CD8-positive, alpha-beta memory T cell (primary cell): ENCODE measurements at regions not wholly inside any gene's neighbourhood (a gene's known extent, or its start where the extent isn't known, plus 50 kb on each side); places are given as distances from the start of the nearest gene placed in this dataset.

Experiments
- CTCF ChIA-PET: fragments of 350-600 bp; sonication (Branson Sonifier 250); formaldehyde crosslinking; loops from one replicate; lab custom pipeline; 2021; ENCODE audit warnings: antibody characterized with exemption; lab: Charles Lee
- POLR2A ChIA-PET: fragments of 350-600 bp; sonication (Branson Sonifier 250); formaldehyde crosslinking; loops from one replicate; lab custom pipeline; 2021; ENCODE audit warnings: antibody characterized with exemption; lab: Charles Lee
- DNase-seq, 5 donors: peaks; one replicate each; pipeline versions ENCODE4 v3.0.0 to v3.0.0-alpha.2; 2020 to 2022; ENCODE audit warnings: mixed read lengths in 1 of 5
- H3K27ac ChIP-seq: one replicate; pipeline ENCODE4 v1.7.0; 2013; ENCODE audit warnings: low read depth, mild to moderate bottlenecking, low read length, moderate library complexity
- H3K27me3 ChIP-seq: 2 replicates; pipeline ENCODE4 v1.7.0; 2013; ENCODE audit warnings: low read length, mild to moderate bottlenecking; ENCODE audit not compliant: insufficient read depth, poor library complexity, severe bottlenecking
- H3K36me3 ChIP-seq: 2 replicates; pipeline ENCODE4 v1.7.0; 2013; ENCODE audit warnings: mild to moderate bottlenecking, low read length, moderate library complexity; ENCODE audit not compliant: insufficient read depth
- H3K4me1 ChIP-seq: 2 replicates; pipeline ENCODE4 v1.7.0; 2013; ENCODE audit warnings: mild to moderate bottlenecking, low read length, moderate library complexity; ENCODE audit not compliant: insufficient read depth
- H3K4me3 ChIP-seq: 2 replicates; pipeline ENCODE4 v1.7.0; 2013; ENCODE audit warnings: mild to moderate bottlenecking, low read length
- H3K9me3 ChIP-seq: 2 replicates; pipeline ENCODE4 v1.7.0; 2013; ENCODE audit warnings: mild to moderate bottlenecking, low read length
- H3K27ac Mint-ChIP-seq, 8 donors: one replicate each; pipeline ENCODE4 v1.8.0; 2020 to 2021; ENCODE audit warnings: mixed read lengths in 8 of 8, mild to moderate bottlenecking in 6 of 8, inconsistent platforms in 3 of 8, moderate library complexity in 3 of 8
- H3K27me3 Mint-ChIP-seq, 2 donors: one replicate each; pipeline ENCODE4 v1.8.0; 2020 to 2021; ENCODE audit warnings: mixed read lengths in 2 of 2, mild to moderate bottlenecking in 1 of 2, moderate library complexity in 1 of 2
- H3K36me3 Mint-ChIP-seq, 3 donors: one replicate each; pipeline ENCODE4 v1.8.0; 2020 to 2021; ENCODE audit warnings: mixed read lengths in 3 of 3, inconsistent platforms in 1 of 3, mild to moderate bottlenecking in 1 of 3
- H3K4me1 Mint-ChIP-seq, 3 donors: one replicate each; pipeline ENCODE4 v1.8.0; 2020 to 2021; ENCODE audit warnings: mixed read lengths in 3 of 3, inconsistent platforms in 1 of 3, mild to moderate bottlenecking in 1 of 3
- H3K4me3 Mint-ChIP-seq, 7 donors: one replicate each; pipeline ENCODE4 v1.8.0; 2020 to 2021; ENCODE audit warnings: mixed read lengths in 7 of 7, mild to moderate bottlenecking in 6 of 7, moderate library complexity in 4 of 7, inconsistent platforms in 2 of 7
- H3K9me3 Mint-ChIP-seq, 5 donors: one replicate each; pipeline ENCODE4 v1.8.0; 2020 to 2022; ENCODE audit warnings: mixed read lengths in 5 of 5, mild to moderate bottlenecking in 3 of 5, moderate library complexity in 2 of 5, inconsistent platforms in 1 of 5

GRCh38 chr13:75016225-75016624 lies 465.7 kb downstream of the TBC1D4 start:
- no peak overlapping the region for H3K27ac Mint-ChIP-seq
- Histone ChIP-seq H3K4me3 (no peak overlapping the region), H3K27me3 (no peaks in the 10 kb centered on the region), H3K27ac (no peak overlapping the region), H3K36me3 (no peaks in the 10 kb centered on the region), H3K9me3 (no peaks in the 10 kb centered on the region), H3K4me1 (no peaks in the 10 kb centered on the region)
- peaks cover 11 to 16% of the 10 kb centered on the region in 2 donors for H3K27me3 Mint-ChIP-seq
- no peaks in the 10 kb centered on the region for H3K4me1 Mint-ChIP-seq
- DNase-seq, result no peak
- ChIA-PET POLR2A (no interaction called here), CTCF (no interaction called here)
- H3K36me3 Mint-ChIP-seq, result no peaks in the 10 kb centered on the region
- peaks cover 0 to 2% (median 0%) of the 10 kb centered on the region in 5 donors for H3K9me3 Mint-ChIP-seq
- no peak overlapping the region for H3K4me3 Mint-ChIP-seq

- H3K27ac Mint-ChIP-seq, result no peak overlapping the region
- Histone ChIP-seq H3K4me3 (no peak overlapping the region), H3K27me3 (no peaks in the 10 kb centered on the region), H3K36me3 (no peaks in the 10 kb centered on the region), H3K27ac (no peak overlapping the region), H3K9me3 (no peaks in the 10 kb centered on the region), H3K4me1 (no peaks in the 10 kb centered on the region)
- ChIA-PET CTCF (no interaction called here), POLR2A (no interaction called here)
- H3K9me3 Mint-ChIP-seq, result peaks cover 0 to under 1% (median 0%) of the 10 kb centered on the region in 5 donors
- DNase-seq, result no peak
- no peaks in the 10 kb centered on the region for H3K4me1 Mint-ChIP-seq
- no peak overlapping the region for H3K4me3 Mint-ChIP-seq
- H3K27me3 Mint-ChIP-seq, result peaks cover 9 to 14% of the 10 kb centered on the region in 2 donors
- H3K36me3 Mint-ChIP-seq, result no peaks in the 10 kb centered on the region
Measured at GRCh38 chr13:75013818-75014217, 468.2 kb downstream of the TBC1D4 start.

GRCh38 chr13:75010941-75011340 lies 471.0 kb downstream of the TBC1D4 start:
- Histone ChIP-seq H3K4me1 (no peaks in the 10 kb centered on the region), H3K27me3 (no peaks in the 10 kb centered on the region), H3K36me3 (no peaks in the 10 kb centered on the region), H3K9me3 (no peaks in the 10 kb centered on the region), H3K4me3 (no peak overlapping the region), H3K27ac (no peak overlapping the region)
- Mint-ChIP-seq H3K4me1 (no peaks in the 10 kb centered on the region), H3K4me3 (no peak overlapping the region), H3K36me3 (peaks cover 0 to 2% (median 0%) of the 10 kb centered on the region in 3 donors), H3K27ac (no peak overlapping the region), H3K27me3 (peaks cover 3 to 4% of the 10 kb centered on the region in 2 donors), H3K9me3 (peaks cover 0 to 3% (median 0%) of the 10 kb centered on the region in 5 donors)
- DNase-seq, result no peak
- ChIA-PET CTCF (no interaction called here), POLR2A (no interaction called here)

DNA sequence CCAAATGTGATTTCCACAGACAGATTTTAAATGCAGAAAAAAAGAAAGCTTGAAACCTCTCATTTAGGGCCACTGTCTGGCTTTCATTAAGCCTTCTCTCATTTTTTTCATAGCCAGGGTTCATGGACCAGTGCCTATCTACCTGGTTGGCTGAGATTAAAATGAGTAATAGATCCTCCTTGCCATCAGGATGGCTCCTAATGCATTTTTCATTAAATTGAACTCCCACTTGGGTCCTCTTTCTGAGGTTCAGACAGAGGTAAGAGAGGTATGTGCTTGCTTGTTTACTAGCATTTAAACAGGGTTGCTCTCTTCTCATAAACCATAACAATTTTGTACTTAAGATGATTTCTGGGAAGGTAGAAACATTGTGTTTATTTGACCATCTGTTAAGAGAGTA lies 473.0 kb downstream of the TBC1D4 start:
- H3K36me3 ChIP-seq, result no peaks in the 10 kb centered on the region
- Mint-ChIP-seq H3K9me3 (peaks cover 0 to 3% (median 0%) of the 10 kb centered on the region in 5 donors), H3K4me1 (no peaks in the 10 kb centered on the region), H3K36me3 (peaks cover 0 to 2% (median 0%) of the 10 kb centered on the region in 3 donors), H3K27ac (no peak overlapping the region), H3K27me3 (peaks cover 0 to 5% of the 10 kb centered on the region in 2 donors), H3K4me3 (no peak overlapping the region)
- no peaks in the 10 kb centered on the region for H3K27me3 ChIP-seq
- H3K4me1 ChIP-seq, result no peaks in the 10 kb centered on the region
- no peak for DNase-seq
- ChIA-PET POLR2A (no interaction called here), CTCF (no interaction called here)
- H3K4me3 ChIP-seq, result no peak overlapping the region
- no peak overlapping the region for H3K27ac ChIP-seq
- H3K9me3 ChIP-seq, result no peaks in the 10 kb centered on the region

DNA sequence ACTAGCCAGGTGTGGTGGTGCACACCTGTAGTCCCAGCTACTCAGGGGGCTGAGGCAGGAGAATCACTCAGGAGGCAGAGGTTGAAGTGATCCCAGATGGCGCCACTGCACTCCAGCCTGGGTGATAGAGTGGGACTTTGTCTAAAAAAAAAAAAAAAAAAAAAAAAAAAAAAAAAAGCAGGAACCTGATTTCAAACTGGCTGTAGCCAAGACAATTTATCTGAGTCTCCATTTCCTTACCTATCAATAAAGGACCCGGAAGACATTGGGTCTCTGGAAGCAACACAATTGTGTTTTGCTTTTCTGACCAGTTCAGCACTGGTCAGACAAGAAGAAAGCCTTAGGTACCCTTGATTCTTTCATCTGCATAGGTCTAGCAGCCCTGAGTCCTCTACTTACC lies 491.0 kb downstream of the TBC1D4 start:
- no peaks in the 10 kb centered on the region for H3K9me3 ChIP-seq
- no peaks in the 10 kb centered on the region for H3K4me1 Mint-ChIP-seq
- ChIA-PET POLR2A (no interaction called here), CTCF (no interaction called here)
- H3K4me3 Mint-ChIP-seq, result no peak overlapping the region
- no peaks in the 10 kb centered on the region for H3K36me3 Mint-ChIP-seq
- no peak for DNase-seq
- no peaks in the 10 kb centered on the region for H3K27me3 ChIP-seq
- H3K27ac ChIP-seq, result no peak overlapping the region
- no peaks in the 10 kb centered on the region for H3K36me3 ChIP-seq
- peaks cover 0 to 2% of the 10 kb centered on the region in 2 donors for H3K27me3 Mint-ChIP-seq
- no peaks in the 10 kb centered on the region for H3K4me1 ChIP-seq
- no peak overlapping the region for H3K27ac Mint-ChIP-seq
- H3K9me3 Mint-ChIP-seq, result no peaks in the 10 kb centered on the region
- no peak overlapping the region for H3K4me3 ChIP-seq

DNA sequence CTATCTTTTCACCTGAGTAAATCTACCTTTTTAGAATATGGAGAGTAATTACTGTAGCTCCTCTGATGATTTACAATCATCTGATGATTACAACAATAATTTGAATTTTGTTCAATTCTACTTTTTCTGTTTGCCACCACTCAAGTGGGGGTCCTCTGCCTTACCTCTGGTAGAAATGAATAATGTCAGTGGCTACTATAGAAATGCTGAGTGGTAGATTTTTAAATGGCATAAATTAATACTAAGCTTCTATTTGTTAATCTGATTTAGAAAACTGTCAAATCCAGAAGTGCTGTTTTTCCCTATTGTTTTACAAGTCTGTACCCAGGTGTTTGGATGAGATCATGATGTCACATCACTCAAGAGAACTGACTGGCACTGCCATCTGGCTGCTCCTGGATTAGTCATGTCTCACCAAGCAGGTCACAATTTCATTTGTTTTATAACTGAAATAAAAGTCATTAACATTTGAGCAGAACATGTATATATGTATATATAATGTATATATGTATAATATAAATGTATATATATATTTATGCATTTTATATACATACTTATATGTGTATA lies 494.8 kb downstream of the TBC1D4 start:
- no peaks in the 10 kb centered on the region for H3K4me1 Mint-ChIP-seq
- no peak for DNase-seq
- POLR2A ChIA-PET, result no interaction called here
- Histone ChIP-seq H3K36me3 (no peaks in the 10 kb centered on the region), H3K4me1 (no peaks in the 10 kb centered on the region), H3K27ac (no peak overlapping the region), H3K9me3 (no peaks in the 10 kb centered on the region), H3K27me3 (no peaks in the 10 kb centered on the region), H3K4me3 (no peak overlapping the region)
- peaks cover 0 to 2% of the 10 kb centered on the region in 2 donors for H3K27me3 Mint-ChIP-seq
- no peaks in the 10 kb centered on the region for H3K9me3 Mint-ChIP-seq
- H3K36me3 Mint-ChIP-seq, result no peaks in the 10 kb centered on the region
- H3K27ac Mint-ChIP-seq, result no peak overlapping the region
- no peak overlapping the region for H3K4me3 Mint-ChIP-seq
- CTCF ChIA-PET, result no interaction called here

- Histone ChIP-seq H3K4me1 (no peaks in the 10 kb centered on the region), H3K4me3 (no peak overlapping the region), H3K27me3 (no peaks in the 10 kb centered on the region), H3K27ac (no peak overlapping the region), H3K36me3 (no peaks in the 10 kb centered on the region), H3K9me3 (no peaks in the 10 kb centered on the region)
- Mint-ChIP-seq H3K36me3 (no peaks in the 10 kb centered on the region), H3K27ac (no peak overlapping the region), H3K4me1 (no peaks in the 10 kb centered on the region), H3K27me3 (peaks cover 0 to 2% of the 10 kb centered on the region in 2 donors), H3K9me3 (no peaks in the 10 kb centered on the region), H3K4me3 (no peak overlapping the region)
- DNase-seq, result no peak
- ChIA-PET CTCF (no interaction called here), POLR2A (no interaction called here)
Measured at GRCh38 chr13:74986609-74987008, 495.4 kb downstream of the TBC1D4 start.

- Mint-ChIP-seq H3K4me3 (no peak overlapping the region), H3K27ac (no peak overlapping the region), H3K4me1 (peaks cover 0 to 5% (median 0%) of the 10 kb centered on the region in 3 donors), H3K9me3 (no peaks in the 10 kb centered on the region), H3K36me3 (no peaks in the 10 kb centered on the region), H3K27me3 (peaks cover 4 to 21% of the 10 kb centered on the region in 2 donors)
- Histone ChIP-seq H3K27me3 (no peaks in the 10 kb centered on the region), H3K36me3 (no peaks in the 10 kb centered on the region), H3K4me1 (no peaks in the 10 kb centered on the region), H3K4me3 (no peak overlapping the region), H3K9me3 (no peaks in the 10 kb centered on the region), H3K27ac (no peak overlapping the region)
- CTCF ChIA-PET, result no interaction called here
- POLR2A ChIA-PET, result no interaction called here
- DNase-seq, result no peak
Measured at GRCh38 chr13:74979703-74980102, 502.3 kb downstream of the TBC1D4 start.
